A673 (cell line): ENCODE measurements at regions not wholly inside any gene's neighbourhood (a gene's known extent, or its start where the extent isn't known, plus 50 kb on each side); places are given as distances from the start of the nearest gene placed in this dataset.
"Not testable (repeated sequence)": the region's sequence is repeated elsewhere in the genome, so short reads cannot be mapped to it uniquely, and the experiment has no call there.

Source experiments
- BruUV-seq: library from RNA; stranded (reverse); fragments of 400-500 nt; replicated peaks from 2 replicates; lab custom pipeline; 2021; lab: Mats Ljungman, UMichigan
- CTCF ChIA-PET: fragments of 300-600 bp; sonication (Branson Sonifier 250); formaldehyde crosslinking; loops from one replicate; lab custom pipeline; 2022; ENCODE audit warnings: antibody characterized with exemption; lab: Charles Lee
- POLR2A ChIA-PET: fragments of 300-600 bp; sonication (Branson Sonifier 250); formaldehyde crosslinking; loops from one replicate; lab custom pipeline; 2022; ENCODE audit warnings: antibody characterized with exemption; ENCODE audit not compliant: low non-redundant PET; lab: Charles Lee
- DNase-seq: peaks from one replicate; pipeline ENCODE4 v3.0.0-alpha.2; 2015; ENCODE audit warnings: low spot score
- H3K27ac ChIP-seq: fragments of 200-600 bp; sonication (generic); 2 replicates; pipeline ENCODE4 v1.5.1; 2016; ENCODE audit warnings: mixed run types, low read depth, mild to moderate bottlenecking, mixed read lengths, antibody characterized with exemption, low read length; ENCODE audit not compliant: poor library complexity, severe bottlenecking
- H3K27me3 ChIP-seq: fragments of 200-600 bp; sonication (generic); replicated peaks from 2 replicates; pipeline ENCODE4 v1.6.1; 2017; ENCODE audit warnings: mixed run types, low read depth, mild to moderate bottlenecking, mixed read lengths, antibody characterized with exemption, low read length; ENCODE audit not compliant: insufficient read depth, poor library complexity
- H3K36me3 ChIP-seq: fragments of 200-600 bp; sonication (generic); 2 replicates; pipeline ENCODE4 v1.6.1; 2016; ENCODE audit warnings: mixed run types, mild to moderate bottlenecking, mixed read lengths, antibody characterized with exemption, low read length; ENCODE audit not compliant: insufficient read depth, poor library complexity, severe bottlenecking
- H3K4me1 ChIP-seq: fragments of 200-600 bp; sonication (generic); 2 replicates; pipeline ENCODE4 v1.6.1; 2017; ENCODE audit warnings: mixed run types, mild to moderate bottlenecking, mixed read lengths, antibody characterized with exemption, low read length; ENCODE audit not compliant: insufficient read depth, poor library complexity, severe bottlenecking
- H3K4me3 ChIP-seq: fragments of 200-600 bp; sonication (generic); 2 replicates; pipeline ENCODE4 v1.5.1; 2016; ENCODE audit warnings: low read depth, mixed run types, mild to moderate bottlenecking, mixed read lengths, low read length; ENCODE audit not compliant: poor library complexity, severe bottlenecking
- H3K9me3 ChIP-seq: fragments of 200-600 bp; sonication (generic); 2 replicates; pipeline ENCODE4 v1.6.1; 2016; ENCODE audit warnings: mixed run types, low read depth, mild to moderate bottlenecking, mixed read lengths, antibody characterized with exemption, low read length; ENCODE audit not compliant: poor library complexity, severe bottlenecking
- CTCF ChIP-seq: fragments of 300-800, 200-600 bp; sonication (generic); conservative IDR thresholded peaks from 2 replicates; pipeline ENCODE4 v1.5.1; 2017; ENCODE audit warnings: low read depth, mild to moderate bottlenecking, antibody characterized with exemption, low read length, moderate library complexity, mixed read lengths
- EZH2 ChIP-seq: fragments of 200-600 bp; sonication (generic); IDR thresholded peaks from 2 replicates; pipeline ENCODE4 v1.6.1; 2017; ENCODE audit warnings: borderline replicate concordance, low read depth, mild to moderate bottlenecking, mixed read lengths, antibody characterized with exemption, low read length; ENCODE audit not compliant: poor library complexity, severe bottlenecking
- intact Hi-C: fragments of 100-400 bp; cut with micrococcal nuclease; formaldehyde crosslinking; loops from one replicate; pipeline ENCODE4 v1.10.0; 2022; ENCODE audit not compliant: unreplicated experiment

DNA sequence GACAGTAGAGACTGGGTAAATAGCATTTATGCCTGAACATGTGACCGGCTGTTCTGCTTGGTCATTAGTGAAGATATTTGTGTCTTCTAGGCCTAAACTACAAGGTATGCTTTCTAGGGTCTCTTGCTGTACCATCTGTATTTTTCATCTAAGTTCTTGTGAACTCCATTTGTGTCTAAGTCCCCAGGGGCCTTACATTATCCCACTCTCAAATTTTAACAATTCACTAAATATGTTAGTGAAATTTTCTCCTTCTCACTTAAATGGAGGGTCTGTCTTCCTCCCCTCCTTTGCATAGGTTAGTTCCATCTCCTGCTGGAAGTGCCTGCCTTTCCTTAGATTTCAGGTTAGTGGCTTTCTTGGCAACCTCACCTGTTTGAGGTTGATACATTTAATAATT is 382.6 kb downstream of the RAD51AP2 start:
- DNase-seq, result no peak
- Histone ChIP-seq H3K27ac (no peak overlapping the region), H3K27me3 (peaks cover 3% of the 10 kb centered on the region), H3K4me3 (no peak overlapping the region), H3K4me1 (no peaks in the 10 kb centered on the region), H3K9me3 (no peaks in the 10 kb centered on the region), H3K36me3 (no peaks in the 10 kb centered on the region)
- ChIA-PET CTCF (no interaction called here), POLR2A (no interaction called here)
- no TSS peak for BruUV-seq
- intact Hi-C loops, result no loop called here
- TF ChIP-seq CTCF (no peak), EZH2 (no peak)

DNA sequence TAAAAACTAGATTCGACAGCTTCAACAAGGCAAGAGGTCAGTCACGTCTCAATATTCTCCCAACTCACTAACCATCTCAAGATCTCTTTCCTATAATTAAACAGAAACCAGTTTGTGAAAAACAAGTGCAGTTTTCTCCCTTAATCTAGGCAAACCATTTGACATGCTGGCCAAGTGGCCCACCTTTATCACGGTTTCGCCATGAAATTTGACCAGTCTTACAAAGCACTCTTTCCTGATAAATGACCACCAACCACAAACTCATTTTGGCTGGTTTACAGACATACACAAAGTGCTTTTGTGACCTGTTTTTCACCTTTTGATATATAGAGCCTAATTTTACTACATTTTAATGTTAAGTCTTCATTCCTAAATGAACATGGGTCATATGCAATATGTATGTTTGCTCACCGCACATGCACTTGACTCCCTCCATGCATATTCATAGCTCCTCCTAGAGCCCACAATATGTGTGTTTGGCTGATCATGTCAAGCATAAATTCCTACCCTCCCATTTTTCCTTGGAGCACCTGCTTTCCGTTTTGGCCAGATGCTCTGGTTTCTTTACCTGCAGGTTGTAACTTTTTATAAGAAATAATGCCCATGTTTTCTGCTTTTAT is 385.1 kb downstream of the RAD51AP2 start:
- TF ChIP-seq CTCF (no peak), EZH2 (no peak)
- no peak overlapping the region for H3K27ac ChIP-seq
- no peaks in the 10 kb centered on the region for H3K27me3 ChIP-seq
- no peak for DNase-seq
- CTCF ChIA-PET, result no interaction called here
- H3K4me3 ChIP-seq, result no peak overlapping the region
- BruUV-seq, result no TSS peak
- no peaks in the 10 kb centered on the region for H3K36me3 ChIP-seq
- no peaks in the 10 kb centered on the region for H3K4me1 ChIP-seq
- intact Hi-C loops, result no loop called here
- H3K9me3 ChIP-seq, result no peaks in the 10 kb centered on the region
- POLR2A ChIA-PET, result no interaction called here

DNA sequence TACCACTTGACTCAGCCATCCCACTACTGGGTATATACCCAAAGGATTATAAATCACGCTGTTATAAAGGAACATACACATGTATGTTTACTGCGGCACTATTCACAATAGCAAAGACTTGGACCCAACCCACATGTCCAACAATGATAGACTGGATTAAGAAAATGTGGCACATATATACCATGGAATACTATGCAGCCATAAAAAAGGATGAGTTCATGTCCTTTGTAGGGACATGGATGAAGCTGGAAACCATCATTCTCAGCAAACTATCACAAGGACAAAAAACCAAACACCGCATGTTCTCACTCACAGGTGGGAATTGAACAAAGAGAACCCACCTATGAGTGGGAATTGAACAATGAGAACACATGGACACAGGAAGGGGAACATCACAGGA is 387.6 kb downstream of the RAD51AP2 start:
- H3K9me3 ChIP-seq, POLR2A ChIA-PET, BruUV-seq, H3K27ac ChIP-seq, CTCF ChIA-PET, H3K36me3 ChIP-seq, H3K4me3 ChIP-seq, H3K4me1 ChIP-seq, intact Hi-C loops, H3K27me3 ChIP-seq, DNase-seq: not testable (repeated sequence)

DNA sequence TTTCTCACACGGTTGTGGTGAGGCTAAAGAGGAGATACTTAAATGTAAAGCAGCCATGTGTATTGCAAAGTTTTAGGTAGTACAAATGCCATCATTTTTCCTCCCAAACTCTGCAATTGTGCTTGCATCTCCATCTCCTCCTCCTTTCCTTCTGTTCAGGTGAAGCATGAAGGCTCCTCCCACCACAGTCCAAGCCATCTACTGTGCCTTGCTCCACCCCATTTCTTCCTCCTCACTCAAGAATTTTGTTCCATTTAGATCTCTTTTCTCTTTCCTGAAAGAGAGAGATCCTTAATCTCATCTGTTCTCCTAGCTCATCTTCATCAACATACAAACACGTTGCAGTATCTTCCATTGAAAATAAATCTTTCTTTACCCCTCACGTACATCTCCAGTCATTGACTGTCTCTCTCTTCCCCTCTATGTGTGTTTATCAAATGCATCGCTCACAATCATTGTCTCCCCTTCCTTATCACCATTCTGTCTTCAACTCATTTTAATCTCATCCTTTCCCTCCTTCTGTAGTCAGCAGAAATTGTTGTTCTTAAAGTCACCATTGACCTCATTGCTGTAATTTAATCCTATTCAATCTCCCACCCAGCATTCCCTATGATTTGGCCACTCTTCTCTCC is 392.1 kb downstream of the RAD51AP2 start:
- TF ChIP-seq EZH2 (no peak), CTCF (no peak)
- CTCF ChIA-PET, result no interaction called here
- Histone ChIP-seq H3K36me3 (no peaks in the 10 kb centered on the region), H3K27ac (no peak overlapping the region), H3K4me3 (no peak overlapping the region), H3K9me3 (no peaks in the 10 kb centered on the region), H3K27me3 (no peaks in the 10 kb centered on the region), H3K4me1 (no peaks in the 10 kb centered on the region)
- BruUV-seq, result no TSS peak
- POLR2A ChIA-PET, result no interaction called here
- DNase-seq, result no peak
- intact Hi-C loops, result no loop called here
